Uterus (tissue), 2 donors: ENCODE measurements at regions not wholly inside any gene's neighbourhood (a gene's known extent, or its start where the extent isn't known, plus 50 kb on each side); places are given as distances from the start of the nearest gene placed in this dataset.

Experiments
- POLR2A ChIP-seq, 2 donors: fragments of 450-650 bp; IDR thresholded peaks; one replicate each; pipeline ENCODE4 v1.6.1; 2016; ENCODE audit warnings: antibody characterized with exemption in 2 of 2, mild to moderate bottlenecking in 1 of 2, moderate library complexity in 1 of 2
- TF ChIP-seq, protein P1 (sequence below), 4 experiments: fragments of 200-600 bp in 2 of 4; fragments of 450-650 bp in 2 of 4; sonication (generic) in 2 of 4; IDR thresholded peaks; one replicate each; pipeline ENCODE4 v1.5.1; 2016 to 2019; ENCODE audit warnings: antibody characterized with exemption in 4 of 4, mild to moderate bottlenecking in 2 of 4, moderate library complexity in 1 of 4

DNA sequence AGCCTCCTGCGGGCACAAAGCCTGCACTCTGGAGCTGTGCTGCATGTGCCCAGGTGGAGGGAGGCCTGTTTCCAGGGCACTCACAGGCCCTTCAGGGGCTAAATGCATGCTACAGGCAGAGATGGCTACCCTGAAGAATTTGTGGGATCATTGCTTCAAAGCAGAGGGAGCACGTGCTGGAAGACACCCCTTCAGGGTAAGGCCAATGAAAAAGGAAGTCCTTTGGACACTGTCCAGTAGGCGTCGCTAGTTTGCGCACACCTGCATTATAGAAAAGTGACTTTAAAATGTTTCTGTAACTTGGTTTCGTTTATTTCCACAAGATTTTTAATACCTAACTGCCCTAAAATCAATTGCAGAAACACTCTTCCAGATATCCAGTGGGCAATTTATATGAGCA lies 325.3 kb downstream of the ZNF516 start:
- TF ChIP-seq, protein P1, sequence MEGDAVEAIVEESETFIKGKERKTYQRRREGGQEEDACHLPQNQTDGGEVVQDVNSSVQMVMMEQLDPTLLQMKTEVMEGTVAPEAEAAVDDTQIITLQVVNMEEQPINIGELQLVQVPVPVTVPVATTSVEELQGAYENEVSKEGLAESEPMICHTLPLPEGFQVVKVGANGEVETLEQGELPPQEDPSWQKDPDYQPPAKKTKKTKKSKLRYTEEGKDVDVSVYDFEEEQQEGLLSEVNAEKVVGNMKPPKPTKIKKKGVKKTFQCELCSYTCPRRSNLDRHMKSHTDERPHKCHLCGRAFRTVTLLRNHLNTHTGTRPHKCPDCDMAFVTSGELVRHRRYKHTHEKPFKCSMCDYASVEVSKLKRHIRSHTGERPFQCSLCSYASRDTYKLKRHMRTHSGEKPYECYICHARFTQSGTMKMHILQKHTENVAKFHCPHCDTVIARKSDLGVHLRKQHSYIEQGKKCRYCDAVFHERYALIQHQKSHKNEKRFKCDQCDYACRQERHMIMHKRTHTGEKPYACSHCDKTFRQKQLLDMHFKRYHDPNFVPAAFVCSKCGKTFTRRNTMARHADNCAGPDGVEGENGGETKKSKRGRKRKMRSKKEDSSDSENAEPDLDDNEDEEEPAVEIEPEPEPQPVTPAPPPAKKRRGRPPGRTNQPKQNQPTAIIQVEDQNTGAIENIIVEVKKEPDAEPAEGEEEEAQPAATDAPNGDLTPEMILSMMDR (IDR thresholded peaks at IDR 0.05) = no peak
- TF ChIP-seq POLR2A (IDR thresholded peaks at IDR 0.05) = no peak
